ENCODE measurements at regions not wholly inside any gene's neighbourhood (a gene's known extent, or its start where the extent isn't known, plus 50 kb on each side); places are given as distances from the start of the nearest gene placed in this dataset.

DNA sequence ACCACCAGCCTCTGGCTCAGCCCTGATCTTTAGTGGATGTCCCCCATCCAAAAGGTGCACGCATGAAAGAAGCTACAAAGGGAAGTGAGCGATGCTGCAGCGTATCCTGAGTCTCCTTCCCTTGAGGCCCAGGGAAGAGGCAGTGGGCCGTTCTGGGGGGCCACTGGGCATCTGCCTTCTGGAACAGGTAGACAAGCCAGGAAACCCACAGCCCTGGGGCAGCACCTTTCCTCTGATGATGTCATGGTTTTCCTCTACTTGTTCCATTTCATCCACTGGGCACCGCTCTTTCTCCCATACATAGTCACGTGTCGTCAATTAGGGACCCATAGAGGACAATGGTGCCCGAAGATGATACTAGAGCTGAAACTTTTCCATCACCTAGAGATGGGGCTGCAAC is 194.0 kb upstream of the IRX1 start (continued):
- TF ChIP-seq NFYA (IDR thresholded peaks at IDR 0.05; ENCODE audit: borderline replicate concordance, low read depth, low read length) = no peak
- TF ChIP-seq, protein P1, sequence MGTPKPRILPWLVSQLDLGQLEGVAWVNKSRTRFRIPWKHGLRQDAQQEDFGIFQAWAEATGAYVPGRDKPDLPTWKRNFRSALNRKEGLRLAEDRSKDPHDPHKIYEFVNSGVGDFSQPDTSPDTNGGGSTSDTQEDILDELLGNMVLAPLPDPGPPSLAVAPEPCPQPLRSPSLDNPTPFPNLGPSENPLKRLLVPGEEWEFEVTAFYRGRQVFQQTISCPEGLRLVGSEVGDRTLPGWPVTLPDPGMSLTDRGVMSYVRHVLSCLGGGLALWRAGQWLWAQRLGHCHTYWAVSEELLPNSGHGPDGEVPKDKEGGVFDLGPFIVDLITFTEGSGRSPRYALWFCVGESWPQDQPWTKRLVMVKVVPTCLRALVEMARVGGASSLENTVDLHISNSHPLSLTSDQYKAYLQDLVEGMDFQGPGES (IDR thresholded peaks at IDR 0.05) = no peak
- TF ChIP-seq SMAD5 (IDR thresholded peaks at IDR 0.05; ENCODE audit: low read depth) = no peak
- no peak for TF ChIP-seq ETV6 (conservative IDR thresholded peaks at IDR 0.05 in 1 of 2, IDR thresholded peaks at IDR 0.05 in 1 of 2; ENCODE audit: borderline replicate concordance in 1 of 2, low read depth in 1 of 2)
- no peak for TF ChIP-seq IKZF1 (conservative IDR thresholded peaks at IDR 0.05)

DNA sequence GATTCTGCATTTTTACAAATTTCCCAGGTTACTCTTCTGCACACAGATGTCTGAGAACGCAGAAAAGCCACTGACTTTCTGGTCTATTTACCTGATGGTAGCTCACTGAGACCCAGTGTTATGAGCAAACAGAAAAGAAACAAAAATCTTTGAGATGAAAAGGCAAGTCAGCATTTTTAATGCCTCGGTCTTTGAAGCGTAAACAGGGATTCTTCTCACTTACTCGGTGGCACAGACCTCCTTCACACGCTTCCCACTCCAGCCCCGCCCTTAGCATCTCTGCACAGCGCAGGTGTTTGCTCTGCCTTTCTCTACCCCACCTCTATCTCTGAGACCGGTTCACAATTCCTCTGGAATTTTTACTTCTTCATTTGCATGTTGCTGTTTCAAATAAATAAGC is 195.0 kb upstream of the IRX1 start:
- TF ChIP-seq FOXK2 (IDR thresholded peaks at IDR 0.05) (no peak), RELA (IDR thresholded peaks at IDR 0.05; ENCODE audit: borderline replicate concordance, partially characterized antibody) (no peak), EP300 (IDR thresholded peaks at IDR 0.05; ENCODE audit: borderline replicate concordance in 1 of 2, control insufficient read depth in 1 of 2, low read depth in 2 of 2, low read length in 2 of 2) (no peak), NBN (IDR thresholded peaks at IDR 0.05) (no peak), CEBPB (IDR thresholded peaks at IDR 0.05; ENCODE audit: borderline replicate concordance in 1 of 2, low read depth in 2 of 2, low read length in 2 of 2) (no peak)
- TF ChIP-seq, protein P2, sequence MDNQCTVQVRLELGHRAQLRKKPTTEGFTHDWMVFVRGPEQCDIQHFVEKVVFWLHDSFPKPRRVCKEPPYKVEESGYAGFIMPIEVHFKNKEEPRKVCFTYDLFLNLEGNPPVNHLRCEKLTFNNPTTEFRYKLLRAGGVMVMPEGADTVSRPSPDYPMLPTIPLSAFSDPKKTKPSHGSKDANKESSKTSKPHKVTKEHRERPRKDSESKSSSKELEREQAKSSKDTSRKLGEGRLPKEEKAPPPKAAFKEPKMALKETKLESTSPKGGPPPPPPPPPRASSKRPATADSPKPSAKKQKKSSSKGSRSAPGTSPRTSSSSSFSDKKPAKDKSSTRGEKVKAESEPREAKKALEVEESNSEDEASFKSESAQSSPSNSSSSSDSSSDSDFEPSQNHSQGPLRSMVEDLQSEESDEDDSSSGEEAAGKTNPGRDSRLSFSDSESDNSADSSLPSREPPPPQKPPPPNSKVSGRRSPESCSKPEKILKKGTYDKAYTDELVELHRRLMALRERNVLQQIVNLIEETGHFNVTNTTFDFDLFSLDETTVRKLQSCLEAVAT (IDR thresholded peaks at IDR 0.05) = no peak
- TF ChIP-seq, protein P3, sequence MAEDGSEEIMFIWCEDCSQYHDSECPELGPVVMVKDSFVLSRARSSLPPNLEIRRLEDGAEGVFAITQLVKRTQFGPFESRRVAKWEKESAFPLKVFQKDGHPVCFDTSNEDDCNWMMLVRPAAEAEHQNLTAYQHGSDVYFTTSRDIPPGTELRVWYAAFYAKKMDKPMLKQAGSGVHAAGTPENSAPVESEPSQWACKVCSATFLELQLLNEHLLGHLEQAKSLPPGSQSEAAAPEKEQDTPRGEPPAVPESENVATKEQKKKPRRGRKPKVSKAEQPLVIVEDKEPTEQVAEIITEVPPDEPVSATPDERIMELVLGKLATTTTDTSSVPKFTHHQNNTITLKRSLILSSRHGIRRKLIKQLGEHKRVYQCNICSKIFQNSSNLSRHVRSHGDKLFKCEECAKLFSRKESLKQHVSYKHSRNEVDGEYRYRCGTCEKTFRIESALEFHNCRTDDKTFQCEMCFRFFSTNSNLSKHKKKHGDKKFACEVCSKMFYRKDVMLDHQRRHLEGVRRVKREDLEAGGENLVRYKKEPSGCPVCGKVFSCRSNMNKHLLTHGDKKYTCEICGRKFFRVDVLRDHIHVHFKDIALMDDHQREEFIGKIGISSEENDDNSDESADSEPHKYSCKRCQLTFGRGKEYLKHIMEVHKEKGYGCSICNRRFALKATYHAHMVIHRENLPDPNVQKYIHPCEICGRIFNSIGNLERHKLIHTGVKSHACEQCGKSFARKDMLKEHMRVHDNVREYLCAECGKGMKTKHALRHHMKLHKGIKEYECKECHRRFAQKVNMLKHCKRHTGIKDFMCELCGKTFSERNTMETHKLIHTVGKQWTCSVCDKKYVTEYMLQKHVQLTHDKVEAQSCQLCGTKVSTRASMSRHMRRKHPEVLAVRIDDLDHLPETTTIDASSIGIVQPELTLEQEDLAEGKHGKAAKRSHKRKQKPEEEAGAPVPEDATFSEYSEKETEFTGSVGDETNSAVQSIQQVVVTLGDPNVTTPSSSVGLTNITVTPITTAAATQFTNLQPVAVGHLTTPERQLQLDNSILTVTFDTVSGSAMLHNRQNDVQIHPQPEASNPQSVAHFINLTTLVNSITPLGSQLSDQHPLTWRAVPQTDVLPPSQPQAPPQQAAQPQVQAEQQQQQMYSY (CRISPR knock-in tag; IDR thresholded peaks at IDR 0.05) = no peak
- Histone ChIP-seq H3K4me3 (no peak overlapping the region), H3K27me3 (replicated peaks in 1 of 2; ENCODE audit: control insufficient read depth in 2 of 2, insufficient read depth in 2 of 2, low read length in 1 of 2) (no peaks in the 10 kb centered on the region), H3K27ac (ENCODE audit: control insufficient read depth, insufficient read depth) (no peak overlapping the region), H3K9ac (ENCODE audit: control insufficient read depth, insufficient read depth, low read length) (no peak overlapping the region), H3K9me3 (replicated peaks; ENCODE audit: control insufficient read depth, insufficient read depth, low read length) (no peaks in the 10 kb centered on the region), H3K36me3 (ENCODE audit: control insufficient read depth in 2 of 2, insufficient read depth in 2 of 2, low read length in 1 of 2) (no peaks in the 10 kb centered on the region), H4K20me1 (ENCODE audit: control insufficient read depth, insufficient read depth) (no peaks in the 10 kb centered on the region), H3K4me1 (ENCODE audit: control insufficient read depth, insufficient read depth, low read length) (no peaks in the 10 kb centered on the region), H3K4me2 (ENCODE audit: control insufficient read depth, insufficient read depth) (no peak overlapping the region), H3K79me2 (ENCODE audit: control insufficient read depth, insufficient read depth, low read length) (no peaks in the 10 kb centered on the region), H2AFZ (ENCODE audit: control insufficient read depth, low read depth, low read length) (no peak overlapping the region)
- ChIA-PET POLR2A (no interaction called here), SMC1A (ENCODE audit: uncharacterized antibody, unreplicated experiment) (no interaction called here), CTCF (no interaction called here), RAD21 (ENCODE audit: unreplicated experiment) (no interaction called here)
- FAIRE-seq (no peak), DNase-seq (ENCODE audit: low read depth, low spot score) (no peak), ATAC-seq (no peak)
- 49% methylated on average over 8 of the region's 8 CpGs for WGBS (ENCODE audit: insufficient coverage, insufficient replicate concordance, low lambda C conversion rate, missing lambda C conversion rate)
- in situ Hi-C loops (cut with MboI) = no loop called here
- BruUV-seq (replicated peaks) = no TSS peak
- intact Hi-C loops (cut with micrococcal nuclease; ENCODE audit: unreplicated experiment) = no loop called here
